H1 (cell line): ENCODE measurements at regions not wholly inside any gene's neighbourhood (a gene's known extent, or its start where the extent isn't known, plus 50 kb on each side); places are given as distances from the start of the nearest gene placed in this dataset.

Source experiments
- CTCF ChIA-PET: fragments of 300-600 bp; sonication (Branson Sonifier 250); formaldehyde crosslinking; loops from one replicate; lab custom pipeline; 2021; ENCODE audit not compliant: partially characterized antibody; lab: Charles Lee
- POLR2A ChIA-PET: fragments of 300-600 bp; sonication (Branson Sonifier 250); formaldehyde crosslinking; loops from one replicate; lab custom pipeline; 2021; ENCODE audit warnings: inconsistent platforms; ENCODE audit not compliant: partially characterized antibody; lab: Charles Lee
- DNase-seq, 2 experiments: peaks; one replicate each; pipeline versions ENCODE4 v3.0.0 to v3.0.0-alpha.2; 2010 to 2022; ENCODE audit warnings: low spot score in 2 of 2, low read depth in 1 of 2, mixed read lengths in 1 of 2
- FAIRE-seq: peaks from 2 replicates; lab custom pipeline; 2011; peaks lifted over from hg19 to GRCh38; lab: Jason Lieb, UNC
- H2AFZ ChIP-seq: 2 replicates; pipeline ENCODE4 v1.8.1; 2012; ENCODE audit warnings: low read length, inconsistent platforms
- H2AK5ac ChIP-seq: 2 replicates; pipeline ENCODE4 v1.6.1; 2013; ENCODE audit warnings: low read depth, low read length
- H2BK120ac ChIP-seq: replicated peaks from 2 replicates; pipeline ENCODE3; 2013; ENCODE audit warnings: low read depth, low read length, inconsistent platforms
- H2BK12ac ChIP-seq: 2 replicates; pipeline ENCODE4 v1.6.1; 2013; ENCODE audit warnings: low read depth, low read length
- H2BK15ac ChIP-seq: 2 replicates; pipeline ENCODE4 v1.6.1; 2013; ENCODE audit warnings: low read length
- H2BK20ac ChIP-seq: 2 replicates; pipeline ENCODE4 v1.6.1; 2013; ENCODE audit warnings: low read length
- H2BK5ac ChIP-seq: 2 replicates; pipeline ENCODE4 v1.6.1; 2013; ENCODE audit warnings: low read depth, low read length
- H3K14ac ChIP-seq: 2 replicates; pipeline ENCODE4 v1.6.1; 2013; ENCODE audit warnings: inconsistent platforms; ENCODE audit not compliant: insufficient read length
- H3K18ac ChIP-seq: 2 replicates; pipeline ENCODE4 v1.6.1; 2013; ENCODE audit warnings: low read length; ENCODE audit errors: extremely low read depth
- H3K23ac ChIP-seq: 2 replicates; pipeline ENCODE4 v1.6.1; 2013; ENCODE audit warnings: inconsistent platforms; ENCODE audit not compliant: insufficient read length
- H3K23me2 ChIP-seq: 2 replicates; pipeline ENCODE4 v1.6.1; 2013; ENCODE audit warnings: low read depth, low read length
- H3K27ac ChIP-seq: 2 replicates; pipeline ENCODE4 v1.6.1; 2011; ENCODE audit warnings: low read depth, low read length, inconsistent platforms
- H3K27me3 ChIP-seq, 4 experiments: replicated peaks in 1 of 4; 1 replicate in 1 of 4; 2 replicates in 3 of 4; pipeline versions ENCODE4 v1.6.1 to v1.8.1; 2011 to 2013; ENCODE audit warnings: low read length in 3 of 4, mild to moderate bottlenecking in 3 of 4, inconsistent platforms in 2 of 4, mixed read lengths in 2 of 4, moderate library complexity in 1 of 4; ENCODE audit not compliant: control insufficient read depth in 3 of 4, insufficient read depth in 3 of 4; ENCODE audit errors: extremely low read depth in 1 of 4
- H3K36me3 ChIP-seq, 4 experiments: 2 replicates each; pipeline versions ENCODE4 v1.6.1 to v1.8.1; 2011 to 2013; ENCODE audit warnings: mild to moderate bottlenecking in 4 of 4, low read length in 3 of 4, moderate library complexity in 2 of 4, control low read depth in 1 of 4, inconsistent platforms in 1 of 4; ENCODE audit not compliant: insufficient read depth in 4 of 4, control insufficient read depth in 2 of 4
- H3K4ac ChIP-seq: replicated peaks from 2 replicates; pipeline ENCODE3; 2013; ENCODE audit warnings: low read length, low read depth, mixed read lengths, inconsistent platforms; ENCODE audit not compliant: insufficient read length
- H3K4me1 ChIP-seq, 4 experiments: replicated peaks in 1 of 4; 1 replicate in 1 of 4; 2 replicates in 3 of 4; pipeline versions ENCODE4 v1.6.1 to v1.8.1; 2011 to 2013; ENCODE audit warnings: low read length in 3 of 4, inconsistent platforms in 2 of 4, mixed read lengths in 1 of 4; ENCODE audit not compliant: insufficient read depth in 4 of 4, control insufficient read depth in 3 of 4
- H3K4me2 ChIP-seq, 2 experiments: 2 replicates each; pipeline versions ENCODE4 v1.6.1 to v1.8.1; 2011 to 2013; ENCODE audit warnings: low read depth in 2 of 2, low read length in 2 of 2, control low read depth in 1 of 2, inconsistent platforms in 1 of 2, mild to moderate bottlenecking in 1 of 2; ENCODE audit not compliant: insufficient read depth in 1 of 2
- H3K4me3 ChIP-seq, 4 experiments: fragments of 200-600, 300-600 bp in 1 of 4; sonication (generic), shearing (Covaris generic), sonication (Bioruptor Twin) in 1 of 4; 2 replicates each; pipeline versions ENCODE4 v1.5.1 to v1.8.1; 2011 to 2016; ENCODE audit warnings: low read length in 4 of 4, low read depth in 3 of 4, control low read depth in 2 of 4, inconsistent platforms in 2 of 4, mild to moderate bottlenecking in 2 of 4, mixed read lengths in 1 of 4, moderate library complexity in 1 of 4; ENCODE audit not compliant: insufficient read depth in 2 of 4; ENCODE audit errors: extremely low read depth in 1 of 4
- H3K56ac ChIP-seq: replicated peaks from 2 replicates; pipeline ENCODE3; 2013; ENCODE audit warnings: low read depth, mild to moderate bottlenecking, mixed read lengths, low read length, inconsistent platforms; ENCODE audit not compliant: insufficient read length
- H3K79me1 ChIP-seq: 2 replicates; pipeline ENCODE4 v1.6.1; 2013; ENCODE audit warnings: low read depth, low read length, control low read depth
- H3K79me2 ChIP-seq, 2 experiments: 2 replicates each; pipeline versions ENCODE4 v1.6.1 to v1.8.1; 2012 to 2013; ENCODE audit warnings: low read length in 2 of 2, mild to moderate bottlenecking in 2 of 2, inconsistent platforms in 1 of 2; ENCODE audit not compliant: insufficient read depth in 2 of 2, control insufficient read depth in 1 of 2
- H3K9ac ChIP-seq, 4 experiments: replicated peaks in 1 of 4; 1 replicate in 1 of 4; 2 replicates in 3 of 4; pipeline versions ENCODE4 v1.6.1 to v1.8.1; 2011 to 2013; ENCODE audit warnings: low read depth in 3 of 4, low read length in 3 of 4, control low read depth in 2 of 4, mild to moderate bottlenecking in 2 of 4, moderate library complexity in 2 of 4, inconsistent platforms in 1 of 4; ENCODE audit errors: extremely low read depth in 1 of 4
- H3K9me3 ChIP-seq, 2 experiments: 2 replicates each; pipeline versions ENCODE4 v1.6.1 to v1.8.1; 2012 to 2013; ENCODE audit warnings: mild to moderate bottlenecking in 2 of 2, moderate library complexity in 2 of 2, control low read depth in 1 of 2, inconsistent platforms in 1 of 2, low read depth in 1 of 2, low read length in 1 of 2, mixed read lengths in 1 of 2; ENCODE audit not compliant: insufficient read depth in 2 of 2
- H4K20me1 ChIP-seq, 2 experiments: replicated peaks in 1 of 2; 2 replicates each; pipeline versions ENCODE3 to v1.8.1; 2011 to 2013; ENCODE audit warnings: inconsistent platforms in 2 of 2, low read length in 2 of 2, mild to moderate bottlenecking in 1 of 2; ENCODE audit not compliant: insufficient read depth in 2 of 2, control insufficient read depth in 1 of 2
- H4K5ac ChIP-seq: 2 replicates; pipeline ENCODE4 v1.6.1; 2013; ENCODE audit warnings: low read length, low read depth, mixed read lengths, inconsistent platforms; ENCODE audit not compliant: insufficient read length
- H4K8ac ChIP-seq: 2 replicates; pipeline ENCODE4 v1.8.0; 2013; ENCODE audit warnings: mild to moderate bottlenecking, moderate library complexity, low read length, inconsistent platforms; ENCODE audit not compliant: insufficient read depth; ENCODE audit errors: extremely low read depth
- H4K91ac ChIP-seq: replicated peaks from 2 replicates; pipeline ENCODE3; 2013; ENCODE audit warnings: low read length, mixed read lengths, inconsistent platforms; ENCODE audit not compliant: insufficient read length
- CEBPB ChIP-seq: IDR thresholded peaks from 2 replicates; pipeline ENCODE4 v1.6.1; 2012; ENCODE audit warnings: low read depth, low read length
- CHD2 ChIP-seq: IDR thresholded peaks from 2 replicates; pipeline ENCODE4 v1.6.1; 2012; ENCODE audit warnings: low read length, improper control_type of control experiment
- EGR1 ChIP-seq: IDR thresholded peaks from 2 replicates; pipeline ENCODE4 v1.6.1; 2011; ENCODE audit warnings: low read depth, low read length, borderline replicate concordance
- GABPA ChIP-seq: IDR thresholded peaks from 2 replicates; pipeline ENCODE4 v1.6.1; 2011; ENCODE audit warnings: mild to moderate bottlenecking, low read length, moderate library complexity, borderline replicate concordance; ENCODE audit not compliant: insufficient read depth
- KDM5A ChIP-seq: fragments of 200-600 bp; IDR thresholded peaks from 2 replicates; pipeline ENCODE4 v1.7.1; 2012; ENCODE audit warnings: mild to moderate bottlenecking, low read length, inconsistent platforms, mixed read lengths
- TAF1 ChIP-seq: IDR thresholded peaks from 2 replicates; pipeline ENCODE4 v1.6.1; 2011; ENCODE audit warnings: mild to moderate bottlenecking, low read depth, low read length
- WGBS, 2 experiments: shearing (Covaris generic) in 1 of 2; methylation state at CpG; one replicate each; pipeline versions ENCODE4 v1.1.6 to v1.1.7; 2013 to 2015; ENCODE audit warnings: low lambda C conversion rate in 2 of 2, mixed read lengths in 2 of 2, inconsistent platforms in 1 of 2, low coverage in 1 of 2, missing lambda C conversion rate in 1 of 2; ENCODE audit not compliant: insufficient replicate concordance in 2 of 2, insufficient coverage in 1 of 2, insufficient read length in 1 of 2; ENCODE audit errors: extremely low coverage in 1 of 2, missing lambda C conversion rate in 1 of 2; 5-methylcytosine and 5-hydroxymethylcytosine counted together

- no peak overlapping the region for H3K56ac ChIP-seq
- H2BK15ac ChIP-seq: no peak overlapping the region
- H2BK5ac ChIP-seq: no peak overlapping the region
- peaks cover 0 to 3% (median 1%) of the 10 kb centered on the region in 4 experiments; a peak in 3 of 7 replicates for H3K4me1 ChIP-seq
- 92% methylated on average over 5 of the region's 5 CpGs; no CpG with 5 or more reads in 1 of the 2 experiments for WGBS, 2 experiments
- no peak overlapping the region for H4K91ac ChIP-seq
- ChIA-PET CTCF (no interaction called here), POLR2A (no interaction called here)
- H3K4me3 ChIP-seq: no peak overlapping the region
- H3K79me1 ChIP-seq: no peaks in the 10 kb centered on the region
- no peaks in the 10 kb centered on the region for H3K23me2 ChIP-seq
- no peak overlapping the region for H3K23ac ChIP-seq
- H4K8ac ChIP-seq: no peak overlapping the region
- H4K20me1 ChIP-seq: no peaks in the 10 kb centered on the region
- no peak overlapping the region for H3K9ac ChIP-seq
- H3K36me3 ChIP-seq: no peaks in the 10 kb centered on the region
- no peak overlapping the region for H2AFZ ChIP-seq
- no peak overlapping the region for H2BK120ac ChIP-seq
- H3K4me2 ChIP-seq: no peak overlapping the region
- no peak overlapping the region for H3K4ac ChIP-seq
- H3K27me3 ChIP-seq: no peaks in the 10 kb centered on the region; a peak in 1 of 7 replicates
- no peak overlapping the region for H2BK12ac ChIP-seq
- peaks cover 10 to 16% of the 10 kb centered on the region in 2 experiments for H3K9me3 ChIP-seq
- H4K5ac ChIP-seq: no peak overlapping the region
- FAIRE-seq (no peak), DNase-seq (no peak)
- no peak overlapping the region for H2BK20ac ChIP-seq
- H3K27ac ChIP-seq: no peak overlapping the region
- H2AK5ac ChIP-seq: no peak overlapping the region
- no peak overlapping the region for H3K18ac ChIP-seq
- no peaks in the 10 kb centered on the region for H3K79me2 ChIP-seq
- H3K14ac ChIP-seq: no peak overlapping the region
- TF ChIP-seq KDM5A (no peak), EGR1 (no peak), CHD2 (no peak), TAF1 (no peak), GABPA (no peak), CEBPB (no peak)
These were observed 68.9 kb downstream of the C11orf91 start for GRCh38 chr11:33631749-33632091.
